ENCODE measurements at regions not wholly inside any gene's neighbourhood (a gene's known extent, or its start where the extent isn't known, plus 50 kb on each side); places are given as distances from the start of the nearest gene placed in this dataset.
A peak's percentile ranks its signal among the peaks of the same experiment; 100 is the strongest.

DNA sequence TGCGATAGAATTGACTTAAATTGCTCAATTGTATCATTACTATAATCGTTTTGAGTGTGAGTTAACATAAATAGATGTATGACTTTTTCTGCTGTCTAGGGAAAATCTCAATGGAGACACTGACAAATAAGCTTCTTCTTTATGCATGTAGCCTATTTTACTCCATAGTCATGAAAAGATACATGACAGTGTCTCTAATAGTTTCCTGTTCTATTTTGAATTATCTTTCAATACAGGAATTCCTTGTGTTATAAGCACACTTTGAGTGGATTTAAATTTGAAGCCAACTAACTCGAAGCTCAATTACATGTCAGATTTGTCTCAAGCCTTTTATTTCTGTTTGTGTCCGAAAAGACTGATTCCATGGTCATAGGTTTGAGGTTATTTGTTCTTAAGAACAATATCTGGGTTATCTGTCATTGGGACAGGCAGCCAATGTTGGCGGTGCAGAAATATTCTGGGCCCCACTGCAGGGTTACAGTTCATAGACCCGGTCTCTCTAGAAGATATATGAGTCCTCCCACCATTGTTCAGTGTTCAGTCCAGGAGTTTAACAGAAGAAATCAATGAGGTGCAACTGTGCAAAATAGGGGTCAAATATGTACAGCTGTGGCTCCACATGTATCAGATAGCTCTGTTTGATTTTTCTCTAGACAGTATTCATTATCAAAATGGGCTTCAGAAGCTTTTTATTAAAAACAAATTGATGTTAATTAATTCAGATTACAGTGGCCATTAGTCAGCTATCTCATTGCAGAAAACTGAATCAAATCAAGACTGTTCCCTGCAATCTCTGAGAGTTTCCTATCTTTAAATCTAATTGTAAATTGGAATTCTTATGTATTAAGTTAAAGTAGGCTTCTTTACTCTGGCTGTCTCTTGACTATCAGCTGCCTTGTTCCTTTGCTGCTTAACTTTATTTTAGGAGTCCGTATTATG is 1238.8 kb downstream of the NXPH1 start:
- Histone ChIP-seq H3K4me3 (ENCODE audit: low read length) (no peak overlapping the region), H3K79me2 (replicated peaks; ENCODE audit: insufficient read depth, low read length) (no peaks in the 10 kb centered on the region), H3K27me3 (ENCODE audit: insufficient read depth, low read depth, low read length) (no peaks in the 10 kb centered on the region), H3K27ac (ENCODE audit: low read length) (no peak overlapping the region), H3K4me2 (ENCODE audit: low read length) (no peak overlapping the region), H3K9ac (ENCODE audit: low read length) (no peak overlapping the region), H3K9me2 (ENCODE audit: insufficient read depth, low read length) (no peaks in the 10 kb centered on the region), H3K36me3 (ENCODE audit: insufficient read depth, low read length) (no peaks in the 10 kb centered on the region), H2AFZ (ENCODE audit: low read depth, low read length) (no peak overlapping the region), H3F3A (ENCODE audit: insufficient read depth, low read length, poor library complexity, severe bottlenecking) (no peaks in the 10 kb centered on the region), H3K9me3 (ENCODE audit: low read length) (no peaks in the 10 kb centered on the region), H4K20me1 (ENCODE audit: insufficient read depth) (no peaks in the 10 kb centered on the region)
- TF ChIP-seq EP300 (conservative IDR thresholded peaks at IDR 0.05; ENCODE audit: poor library complexity, severe bottlenecking) (peak; percentile 20), POLR2AphosphoS5 (IDR thresholded peaks at IDR 0.05) (peak; percentile 21)
- TF ChIP-seq, protein P1, sequence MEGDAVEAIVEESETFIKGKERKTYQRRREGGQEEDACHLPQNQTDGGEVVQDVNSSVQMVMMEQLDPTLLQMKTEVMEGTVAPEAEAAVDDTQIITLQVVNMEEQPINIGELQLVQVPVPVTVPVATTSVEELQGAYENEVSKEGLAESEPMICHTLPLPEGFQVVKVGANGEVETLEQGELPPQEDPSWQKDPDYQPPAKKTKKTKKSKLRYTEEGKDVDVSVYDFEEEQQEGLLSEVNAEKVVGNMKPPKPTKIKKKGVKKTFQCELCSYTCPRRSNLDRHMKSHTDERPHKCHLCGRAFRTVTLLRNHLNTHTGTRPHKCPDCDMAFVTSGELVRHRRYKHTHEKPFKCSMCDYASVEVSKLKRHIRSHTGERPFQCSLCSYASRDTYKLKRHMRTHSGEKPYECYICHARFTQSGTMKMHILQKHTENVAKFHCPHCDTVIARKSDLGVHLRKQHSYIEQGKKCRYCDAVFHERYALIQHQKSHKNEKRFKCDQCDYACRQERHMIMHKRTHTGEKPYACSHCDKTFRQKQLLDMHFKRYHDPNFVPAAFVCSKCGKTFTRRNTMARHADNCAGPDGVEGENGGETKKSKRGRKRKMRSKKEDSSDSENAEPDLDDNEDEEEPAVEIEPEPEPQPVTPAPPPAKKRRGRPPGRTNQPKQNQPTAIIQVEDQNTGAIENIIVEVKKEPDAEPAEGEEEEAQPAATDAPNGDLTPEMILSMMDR (IDR thresholded peaks at IDR 0.05; ENCODE audit: poor library complexity, severe bottlenecking), result no peak

DNA sequence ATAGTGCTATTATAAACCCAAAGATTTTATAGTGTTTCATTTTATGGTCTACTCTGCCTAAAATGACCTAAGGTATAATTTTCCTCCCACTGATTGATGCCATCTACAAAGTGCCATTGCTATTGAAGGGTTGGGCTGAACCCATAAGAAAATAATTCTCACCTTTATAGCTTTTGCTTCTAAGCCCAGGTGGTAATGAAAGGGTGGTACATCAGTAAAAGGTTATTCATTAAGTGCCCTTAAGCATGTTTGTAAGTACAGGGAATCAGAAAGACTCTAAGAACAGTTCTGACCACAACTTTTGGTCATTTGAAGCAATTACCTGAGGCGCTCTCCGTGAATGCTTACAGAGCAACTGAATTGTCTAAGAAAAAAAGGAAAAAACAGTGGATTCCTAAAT is 1247.3 kb downstream of the NXPH1 start:
- H3K27ac ChIP-seq (ENCODE audit: low read length), result no peak overlapping the region
- no peak overlapping the region for H2AFZ ChIP-seq (ENCODE audit: low read depth, low read length)
- H3K9ac ChIP-seq (ENCODE audit: low read length), result no peak overlapping the region
- no peaks in the 10 kb centered on the region for H3K27me3 ChIP-seq (ENCODE audit: insufficient read depth, low read depth, low read length)
- H3K9me2 ChIP-seq (ENCODE audit: insufficient read depth, low read length), result no peaks in the 10 kb centered on the region
- no peaks in the 10 kb centered on the region for H4K20me1 ChIP-seq (ENCODE audit: insufficient read depth)
- H3K4me3 ChIP-seq (ENCODE audit: low read length), result no peak overlapping the region
- TF ChIP-seq, protein P2, sequence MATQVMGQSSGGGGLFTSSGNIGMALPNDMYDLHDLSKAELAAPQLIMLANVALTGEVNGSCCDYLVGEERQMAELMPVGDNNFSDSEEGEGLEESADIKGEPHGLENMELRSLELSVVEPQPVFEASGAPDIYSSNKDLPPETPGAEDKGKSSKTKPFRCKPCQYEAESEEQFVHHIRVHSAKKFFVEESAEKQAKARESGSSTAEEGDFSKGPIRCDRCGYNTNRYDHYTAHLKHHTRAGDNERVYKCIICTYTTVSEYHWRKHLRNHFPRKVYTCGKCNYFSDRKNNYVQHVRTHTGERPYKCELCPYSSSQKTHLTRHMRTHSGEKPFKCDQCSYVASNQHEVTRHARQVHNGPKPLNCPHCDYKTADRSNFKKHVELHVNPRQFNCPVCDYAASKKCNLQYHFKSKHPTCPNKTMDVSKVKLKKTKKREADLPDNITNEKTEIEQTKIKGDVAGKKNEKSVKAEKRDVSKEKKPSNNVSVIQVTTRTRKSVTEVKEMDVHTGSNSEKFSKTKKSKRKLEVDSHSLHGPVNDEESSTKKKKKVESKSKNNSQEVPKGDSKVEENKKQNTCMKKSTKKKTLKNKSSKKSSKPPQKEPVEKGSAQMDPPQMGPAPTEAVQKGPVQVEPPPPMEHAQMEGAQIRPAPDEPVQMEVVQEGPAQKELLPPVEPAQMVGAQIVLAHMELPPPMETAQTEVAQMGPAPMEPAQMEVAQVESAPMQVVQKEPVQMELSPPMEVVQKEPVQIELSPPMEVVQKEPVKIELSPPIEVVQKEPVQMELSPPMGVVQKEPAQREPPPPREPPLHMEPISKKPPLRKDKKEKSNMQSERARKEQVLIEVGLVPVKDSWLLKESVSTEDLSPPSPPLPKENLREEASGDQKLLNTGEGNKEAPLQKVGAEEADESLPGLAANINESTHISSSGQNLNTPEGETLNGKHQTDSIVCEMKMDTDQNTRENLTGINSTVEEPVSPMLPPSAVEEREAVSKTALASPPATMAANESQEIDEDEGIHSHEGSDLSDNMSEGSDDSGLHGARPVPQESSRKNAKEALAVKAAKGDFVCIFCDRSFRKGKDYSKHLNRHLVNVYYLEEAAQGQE (IDR thresholded peaks at IDR 0.05; ENCODE audit: borderline replicate concordance), result peak; percentile 52
- TF ChIP-seq TAF1 (IDR thresholded peaks at IDR 0.05; ENCODE audit: low read depth) (no peak), POLR2AphosphoS5 (IDR thresholded peaks at IDR 0.05) (peak; percentile 80), EP300 (conservative IDR thresholded peaks at IDR 0.05; ENCODE audit: poor library complexity, severe bottlenecking) (peak; percentile 45)
- H3K36me3 ChIP-seq (ENCODE audit: insufficient read depth, low read length), result no peaks in the 10 kb centered on the region
- no peaks in the 10 kb centered on the region for H3K79me2 ChIP-seq (replicated peaks; ENCODE audit: insufficient read depth, low read length)
- no peak overlapping the region for H3K4me2 ChIP-seq (ENCODE audit: low read length)
- no peaks in the 10 kb centered on the region for H3F3A ChIP-seq (ENCODE audit: insufficient read depth, low read length, poor library complexity, severe bottlenecking)
- H3K9me3 ChIP-seq (ENCODE audit: low read length), result no peaks in the 10 kb centered on the region

DNA sequence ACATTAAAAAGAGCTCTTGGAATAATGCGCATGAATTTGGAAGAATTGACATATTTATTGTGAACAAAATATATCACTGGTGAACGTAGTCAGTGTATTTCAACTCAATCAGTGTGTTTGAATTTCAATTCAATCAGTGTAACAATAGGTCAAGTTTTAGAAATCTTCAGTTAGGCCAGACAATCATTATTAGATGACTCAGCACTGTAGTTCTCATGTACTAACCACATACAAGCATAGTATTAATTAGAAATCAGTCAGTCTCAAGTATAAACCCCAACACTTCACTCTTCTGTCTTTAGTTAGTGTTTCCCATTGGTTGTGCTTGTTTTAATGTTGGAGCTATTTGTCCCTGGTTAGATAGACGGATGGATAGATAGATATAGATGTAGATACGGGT is 1247.9 kb downstream of the NXPH1 start:
- no peaks in the 10 kb centered on the region for H3K27me3 ChIP-seq (ENCODE audit: insufficient read depth, low read depth, low read length)
- H3K9me3 ChIP-seq (ENCODE audit: low read length), result no peaks in the 10 kb centered on the region
- no peaks in the 10 kb centered on the region for H3K36me3 ChIP-seq (ENCODE audit: insufficient read depth, low read length)
- no peak overlapping the region for H3K4me2 ChIP-seq (ENCODE audit: low read length)
- no peak overlapping the region for H2AFZ ChIP-seq (ENCODE audit: low read depth, low read length)
- no peaks in the 10 kb centered on the region for H3K9me2 ChIP-seq (ENCODE audit: insufficient read depth, low read length)
- no peaks in the 10 kb centered on the region for H3K79me2 ChIP-seq (replicated peaks; ENCODE audit: insufficient read depth, low read length)
- H3F3A ChIP-seq (ENCODE audit: insufficient read depth, low read length, poor library complexity, severe bottlenecking), result no peaks in the 10 kb centered on the region
- H3K9ac ChIP-seq (ENCODE audit: low read length), result no peak overlapping the region
- no peak for TF ChIP-seq RAD21 (conservative IDR thresholded peaks at IDR 0.05)
- no peak for TF ChIP-seq EP300 (conservative IDR thresholded peaks at IDR 0.05; ENCODE audit: poor library complexity, severe bottlenecking)
- TF ChIP-seq MXI1 (conservative IDR thresholded peaks at IDR 0.05; ENCODE audit: poor library complexity, severe bottlenecking), result no peak
- no peak for TF ChIP-seq SMC3 (conservative IDR thresholded peaks at IDR 0.05; ENCODE audit: poor library complexity)
- no peak for TF ChIP-seq TAF1 (IDR thresholded peaks at IDR 0.05; ENCODE audit: low read depth)
- TF ChIP-seq, protein P2 (IDR thresholded peaks at IDR 0.05; ENCODE audit: borderline replicate concordance), result no peak
- no peak for TF ChIP-seq EZH2 (IDR thresholded peaks at IDR 0.05; ENCODE audit: borderline replicate concordance, insufficient read depth, low read length, poor library complexity, severe bottlenecking)
- TF ChIP-seq, protein P1 (IDR thresholded peaks at IDR 0.05; ENCODE audit: poor library complexity, severe bottlenecking), result no peak
- no peak for TF ChIP-seq POLR2AphosphoS5 (IDR thresholded peaks at IDR 0.05)
- no peaks in the 10 kb centered on the region for H4K20me1 ChIP-seq (ENCODE audit: insufficient read depth)
- H3K4me3 ChIP-seq (ENCODE audit: low read length), result no peak overlapping the region
- no peak overlapping the region for H3K27ac ChIP-seq (ENCODE audit: low read length)

All from neural cell (in vitro differentiated cells).